Activated CD4-positive, alpha-beta T cell treated with anti-CD3 and anti-CD28 coated beads, Interleukin-2, amount 50 U/mL, for 48 hours (primary cell): ENCODE measurements at regions not wholly inside any gene's neighbourhood (a gene's known extent, or its start where the extent isn't known, plus 50 kb on each side); places are given as distances from the start of the nearest gene placed in this dataset.

Experiments
- DNase-seq, 2 experiments: peaks; one replicate each; pipeline ENCODE4 v3.0.0-alpha.2; 2020

DNA sequence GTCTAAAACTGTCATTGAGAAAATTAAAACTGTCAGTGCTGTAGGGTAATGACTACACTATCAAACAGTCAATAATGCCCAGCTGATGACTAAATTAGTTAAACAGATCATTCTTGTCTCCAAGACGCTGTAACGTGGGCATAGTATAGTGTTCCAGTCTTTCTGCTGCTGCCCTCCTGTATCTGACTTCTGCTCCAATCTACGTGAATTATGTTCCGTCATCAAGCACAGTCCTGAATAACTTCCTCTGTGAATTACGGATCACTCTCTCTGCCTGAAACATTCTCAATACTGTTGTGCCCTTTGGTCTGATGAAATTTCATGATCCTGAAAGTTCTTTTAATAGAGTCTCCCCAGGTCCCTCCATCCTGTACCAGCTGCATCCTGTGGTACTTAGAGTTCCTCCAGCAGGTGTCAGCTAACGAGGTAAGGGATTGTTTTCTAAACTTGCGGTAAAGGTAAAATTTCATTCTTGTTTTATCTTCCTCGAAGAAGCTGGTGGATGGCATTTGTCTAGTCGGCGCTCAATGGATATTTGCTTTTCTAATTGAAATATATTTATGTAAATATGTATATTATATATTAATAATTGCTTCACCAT lies 393.5 kb upstream of the ADARB2 start:
- DNase-seq = no peak

- DNase-seq = no peak
Observed at GRCh38 chr10:2128991-2129390, 391.7 kb upstream of the ADARB2 start.

DNA sequence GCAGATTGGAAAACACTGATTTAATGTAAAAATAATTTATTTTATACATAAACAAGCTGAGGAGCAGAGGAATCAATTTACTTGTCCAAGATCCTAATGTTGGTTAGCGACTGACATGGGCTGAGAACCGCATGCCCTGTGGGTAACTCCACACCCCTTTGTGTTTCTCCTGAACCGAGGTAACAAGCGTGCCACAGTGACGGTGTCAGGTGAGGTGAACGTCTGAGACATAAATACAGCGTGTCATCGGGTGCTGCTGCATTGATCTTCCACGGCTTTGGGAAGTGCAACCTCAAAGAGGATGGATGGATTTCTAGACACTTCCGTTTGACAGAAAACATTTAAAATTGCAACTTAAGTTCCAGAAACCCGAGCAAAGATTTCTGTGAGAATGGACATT lies 386.8 kb upstream of the ADARB2 start:
- DNase-seq = no peak

- DNase-seq = no peak
Observed at GRCh38 chr10:2122431-2123124, 385.3 kb upstream of the ADARB2 start.

- no peak for DNase-seq
Observed at GRCh38 chr10:2121929-2122328, 384.6 kb upstream of the ADARB2 start.

GRCh38 chr10:2121315-2121714 lies 384.0 kb upstream of the ADARB2 start:
- no peak for DNase-seq

DNA sequence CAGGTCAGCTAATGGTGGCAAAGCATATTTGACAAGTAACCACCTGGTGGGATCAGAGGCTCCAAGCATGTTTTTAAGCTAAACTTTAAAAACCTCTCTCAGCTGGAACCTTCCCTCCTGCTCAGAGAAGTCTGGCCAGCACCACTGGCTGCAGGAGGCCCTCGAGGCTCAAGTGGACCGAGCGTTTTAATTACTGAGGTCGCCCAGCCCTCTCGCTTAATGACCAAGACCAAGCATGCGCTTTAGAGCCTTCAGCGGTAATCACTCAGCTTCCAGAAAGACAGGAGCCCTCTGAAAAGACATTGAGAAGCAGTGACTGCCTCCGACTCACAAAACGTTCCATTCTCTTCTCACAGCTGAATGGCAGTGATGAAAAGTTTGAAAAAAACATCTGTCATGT lies 383.4 kb upstream of the ADARB2 start:
- no peak for DNase-seq

DNA sequence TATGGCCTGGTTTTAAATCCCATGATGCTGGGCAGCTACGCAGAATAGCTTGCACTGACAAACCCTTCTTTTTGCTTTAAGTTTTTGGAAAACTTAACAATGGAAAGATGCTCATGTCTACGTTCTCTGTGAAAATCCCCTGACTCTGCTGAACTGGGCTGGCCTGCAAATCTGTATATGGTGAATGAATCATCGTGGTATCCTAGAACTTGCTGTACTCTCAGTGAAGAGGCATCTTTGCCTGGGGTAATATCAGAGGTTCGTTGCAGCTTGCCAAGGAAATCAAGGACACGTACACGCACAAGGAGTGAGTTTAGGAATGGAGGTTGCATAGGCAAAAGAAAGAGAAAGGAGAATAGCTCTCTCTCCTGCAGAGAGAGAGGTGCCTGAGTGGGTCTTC lies 382.0 kb upstream of the ADARB2 start:
- DNase-seq = no peak

- no peak for DNase-seq
Observed at GRCh38 chr10:2118201-2118600, 380.9 kb upstream of the ADARB2 start.

DNA sequence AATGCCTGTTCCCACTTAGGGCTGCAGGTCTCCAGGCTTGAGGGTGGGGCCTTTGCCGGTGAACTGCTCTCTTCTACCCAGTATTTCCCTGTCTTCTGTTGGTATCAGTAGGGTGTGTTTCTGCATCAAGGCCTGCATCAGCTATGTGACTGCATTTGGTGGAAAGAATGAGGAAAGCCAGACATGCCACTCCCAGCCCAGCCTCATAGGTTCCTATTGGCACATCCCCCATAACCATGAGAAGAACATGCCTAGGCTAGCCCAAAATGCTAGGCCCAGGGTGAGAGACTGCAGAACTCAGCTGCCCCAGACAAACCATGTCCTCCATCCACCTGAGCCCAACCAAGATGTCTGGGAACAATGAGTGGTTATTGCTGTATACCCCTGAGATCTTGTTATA lies 380.3 kb upstream of the ADARB2 start:
- DNase-seq = no peak

- no peak for DNase-seq
Observed at GRCh38 chr10:2111965-2112364, 374.6 kb upstream of the ADARB2 start.

DNA sequence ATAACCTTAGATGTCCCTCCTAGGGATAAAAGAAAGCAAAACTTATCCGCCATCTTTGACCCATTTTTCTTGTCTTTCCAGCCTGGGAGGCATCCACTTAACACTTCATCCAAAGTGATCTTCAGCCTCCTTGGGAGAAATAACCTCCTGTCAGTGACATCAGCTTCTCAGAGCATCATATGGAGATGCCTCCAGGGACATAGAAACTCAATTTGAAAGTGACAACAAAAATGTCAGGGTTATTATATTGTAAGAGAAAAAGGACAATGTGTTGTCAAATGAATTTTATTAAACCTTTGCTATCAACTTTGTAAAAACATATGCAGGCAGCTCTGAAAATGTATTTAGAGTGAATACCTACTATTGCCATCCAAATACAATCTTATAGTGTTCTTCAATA lies 371.2 kb upstream of the ADARB2 start:
- DNase-seq = no peak

DNA sequence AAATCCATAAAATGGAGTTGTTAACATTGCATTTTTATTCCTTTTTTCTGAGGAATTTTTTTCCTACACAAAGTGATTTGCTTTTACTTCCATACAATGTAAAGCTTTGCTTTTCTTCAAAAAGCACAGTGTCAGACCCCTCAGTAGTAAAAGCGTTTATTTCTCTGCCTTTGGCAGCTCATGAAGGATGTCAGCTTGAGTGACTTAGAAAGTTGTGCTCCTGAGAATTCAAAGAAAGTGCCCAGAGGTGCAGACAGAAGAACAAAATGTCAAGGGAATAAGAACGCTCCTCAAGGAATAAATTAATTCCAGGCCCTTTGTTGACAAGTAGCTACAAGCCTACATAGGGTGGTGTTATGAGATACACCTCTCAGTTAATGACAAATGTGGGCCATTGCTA lies 369.3 kb upstream of the ADARB2 start:
- no peak for DNase-seq

DNA sequence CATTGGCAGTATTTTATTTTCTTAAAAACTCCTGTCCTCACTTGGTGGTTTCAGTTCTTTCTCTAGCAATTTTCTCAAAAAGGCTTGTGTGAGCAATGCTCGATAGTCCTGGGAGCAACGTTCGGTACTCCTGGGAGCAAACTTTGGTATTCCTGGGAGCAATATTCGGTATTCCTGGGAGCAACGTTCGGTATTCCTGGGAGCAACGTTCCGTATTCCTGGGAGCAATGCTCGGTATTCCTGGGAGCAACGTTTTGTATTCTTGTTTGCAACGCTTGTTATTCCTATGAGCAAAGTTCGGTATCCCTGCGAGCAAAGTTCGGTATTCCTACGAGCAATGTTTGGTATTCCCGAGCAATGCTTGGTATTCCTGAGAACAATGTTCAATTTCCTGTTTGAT lies 362.0 kb upstream of the ADARB2 start:
- no peak for DNase-seq

DNA sequence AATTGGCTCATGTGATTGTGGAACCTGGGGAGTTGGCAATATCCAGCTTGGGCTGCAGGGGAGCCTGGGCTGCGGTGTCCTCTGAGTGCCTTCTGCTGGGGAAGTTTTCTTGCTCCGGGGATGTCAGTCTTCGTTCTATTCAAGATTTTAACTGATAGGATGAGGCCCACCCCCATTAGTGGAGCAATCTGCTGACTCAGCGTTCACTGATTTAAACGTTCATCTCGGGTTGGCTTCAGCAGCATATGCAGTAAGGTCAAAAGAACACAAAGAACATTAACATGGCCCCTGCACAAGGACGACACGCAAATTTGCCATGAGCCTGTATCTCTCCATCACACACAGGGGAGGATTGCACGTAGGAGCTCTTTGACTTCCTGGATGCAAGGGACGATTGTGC lies 360.6 kb upstream of the ADARB2 start:
- DNase-seq = no peak

DNA sequence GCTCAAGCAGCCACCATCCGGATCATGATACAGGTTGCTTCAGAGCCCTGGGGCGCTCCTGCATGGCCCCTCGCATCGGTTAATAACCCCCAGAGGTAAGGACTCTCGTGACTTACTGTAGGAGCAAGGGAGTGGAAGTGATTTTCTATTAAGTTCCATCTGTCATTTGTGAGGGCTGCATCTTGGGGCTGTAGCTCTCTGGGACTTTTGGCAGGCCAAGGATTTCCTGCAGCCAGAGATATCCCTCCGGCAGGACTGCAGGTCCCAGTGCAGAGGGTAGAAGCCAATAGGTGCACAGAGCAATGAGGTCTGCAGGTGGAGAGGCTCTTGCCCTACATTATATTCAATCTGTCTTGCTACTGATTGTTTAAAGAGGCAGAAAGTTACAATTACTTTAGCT lies 356.8 kb upstream of the ADARB2 start:
- no peak for DNase-seq

DNA sequence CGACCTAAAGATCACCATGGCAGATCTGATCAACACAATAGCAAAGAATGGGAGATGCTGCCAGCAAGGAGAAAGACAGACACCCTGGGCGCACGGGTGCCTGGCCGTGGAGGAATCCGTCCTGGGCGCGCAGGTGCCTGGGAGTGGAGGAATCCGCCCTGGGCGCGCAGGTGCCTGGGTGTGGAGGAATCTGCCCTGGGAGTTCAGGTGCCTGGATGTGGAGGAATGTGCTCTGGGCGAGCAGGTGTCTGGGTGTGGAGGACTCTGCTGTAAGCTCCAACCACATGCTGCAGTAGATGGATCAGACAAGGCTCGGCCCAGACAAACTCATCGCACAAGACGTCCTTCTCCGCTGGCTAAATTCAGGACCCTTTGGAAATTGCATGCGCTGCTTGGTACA lies 346.3 kb upstream of the ADARB2 start:
- DNase-seq = no peak

DNA sequence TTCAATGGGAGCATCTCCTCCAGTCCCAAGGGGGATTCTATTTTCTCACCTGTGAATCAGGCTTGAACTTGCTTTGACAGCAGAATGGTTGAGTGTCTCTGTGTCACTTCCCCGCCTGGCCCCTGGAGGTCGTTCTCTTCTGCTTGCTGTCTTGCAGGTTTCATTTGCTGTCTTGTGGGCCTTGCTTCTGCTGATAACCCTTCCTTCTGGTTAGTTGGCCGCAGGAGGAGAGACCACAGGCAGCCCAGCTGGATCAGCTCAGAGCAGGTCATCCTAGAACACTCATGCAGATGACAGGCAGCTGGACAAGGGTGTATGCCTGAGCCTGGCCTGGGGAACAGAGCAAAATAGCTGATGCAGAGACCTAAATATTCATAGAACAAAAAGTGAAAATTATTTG lies 344.2 kb upstream of the ADARB2 start:
- no peak for DNase-seq

DNA sequence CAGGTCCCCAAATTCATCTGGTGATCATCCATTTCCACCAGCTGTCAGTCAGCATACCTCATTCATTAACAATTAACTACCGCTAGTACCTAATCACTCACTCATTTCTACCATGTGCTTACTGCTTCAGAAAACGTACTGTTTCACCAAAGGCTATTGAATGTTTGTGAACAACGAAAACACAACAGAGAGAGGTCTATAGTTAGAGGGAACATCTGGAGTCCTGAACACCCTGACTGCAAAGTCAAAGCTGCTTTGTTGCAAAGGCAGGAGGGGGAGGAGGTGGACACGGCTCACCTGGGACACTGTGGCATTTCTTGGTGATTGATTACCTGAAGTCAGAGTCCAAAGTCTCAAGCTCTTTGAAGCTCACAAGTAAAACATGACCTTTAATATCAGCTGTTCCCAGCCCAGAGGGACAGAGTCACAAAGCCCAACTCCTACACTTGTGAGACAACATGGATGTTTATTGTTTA lies 342.3 kb upstream of the ADARB2 start:
- no peak for DNase-seq

GRCh38 chr10:2077231-2077630 lies 339.9 kb upstream of the ADARB2 start:
- no peak for DNase-seq

DNA sequence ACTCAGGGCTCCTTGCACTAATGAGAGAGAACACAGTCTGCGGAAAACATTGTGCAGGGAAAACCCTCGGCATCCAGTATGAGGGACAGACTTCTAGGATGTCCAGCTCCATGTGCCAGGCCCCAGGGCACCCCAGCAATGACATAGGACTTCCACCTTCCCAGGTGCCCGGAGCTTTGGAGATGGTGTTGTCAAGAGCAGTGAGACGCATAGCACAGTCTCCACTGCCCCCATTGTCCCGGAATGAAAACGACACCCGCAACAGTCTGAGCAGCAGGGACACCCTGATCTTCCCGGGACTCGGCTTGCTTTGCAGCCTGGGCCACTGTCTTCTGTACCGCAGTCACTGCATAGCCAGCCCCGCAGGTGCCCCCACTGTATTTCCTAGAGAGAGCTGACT lies 339.2 kb upstream of the ADARB2 start:
- no peak for DNase-seq

DNA sequence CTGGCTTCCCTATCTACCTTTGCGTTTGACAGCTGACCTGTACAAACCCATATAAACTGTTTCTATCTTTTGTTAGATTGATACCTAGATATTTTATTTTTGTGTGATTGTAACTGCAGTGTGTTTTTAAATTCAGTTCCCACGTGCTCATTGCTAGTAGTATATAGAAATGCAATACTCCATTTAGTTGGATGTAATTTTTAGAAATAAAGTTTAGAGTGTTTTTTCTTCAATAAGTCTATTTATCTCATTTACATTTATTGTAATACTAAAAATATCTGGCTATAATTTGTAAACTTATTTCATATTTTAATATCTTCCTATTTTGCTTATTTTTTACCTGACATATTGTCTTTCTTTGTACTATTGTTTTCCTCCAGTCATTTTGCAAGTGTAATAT lies 329.7 kb upstream of the ADARB2 start:
- no peak for DNase-seq

- no peak for DNase-seq
Observed at GRCh38 chr10:2054728-2055127, 317.4 kb upstream of the ADARB2 start.

GRCh38 chr10:2053805-2054204 lies 316.5 kb upstream of the ADARB2 start:
- DNase-seq = no peak

GRCh38 chr10:2051108-2051507 lies 313.8 kb upstream of the ADARB2 start:
- DNase-seq = no peak
